ENCODE measurements at regions not wholly inside any gene's neighbourhood (a gene's known extent, or its start where the extent isn't known, plus 50 kb on each side); places are given as distances from the start of the nearest gene placed in this dataset.

- no peak for TF ChIP-seq CTCF (IDR thresholded peaks at IDR 0.05; ENCODE audit: insufficient read depth, low read length, poor library complexity, severe bottlenecking)
- Histone ChIP-seq H3K4me3 (replicated peaks; ENCODE audit: low read depth, low read length) (no peak overlapping the region), H3K36me3 (ENCODE audit: control insufficient read depth, insufficient read depth, low read length) (no peaks in the 10 kb centered on the region), H3K27me3 (replicated peaks; ENCODE audit: control insufficient read depth, insufficient read depth, low read length) (no peaks in the 10 kb centered on the region)
- no peak for DNase-seq (ENCODE audit: extremely low read depth, insufficient read length)
Observed at GRCh38 chr4:28677808-28678207, 1817.2 kb downstream of the STIM2 start.

- Histone ChIP-seq H3K27me3 (replicated peaks; ENCODE audit: control insufficient read depth, insufficient read depth, low read length) (no peaks in the 10 kb centered on the region), H3K4me3 (replicated peaks; ENCODE audit: low read depth, low read length) (no peak overlapping the region), H3K36me3 (ENCODE audit: control insufficient read depth, insufficient read depth, low read length) (no peaks in the 10 kb centered on the region)
- no peak for TF ChIP-seq CTCF (IDR thresholded peaks at IDR 0.05; ENCODE audit: insufficient read depth, low read length, poor library complexity, severe bottlenecking)
- no peak for DNase-seq (ENCODE audit: extremely low read depth, insufficient read length)
Observed at GRCh38 chr4:28682847-28683246, 1822.2 kb downstream of the STIM2 start.

- DNase-seq (ENCODE audit: extremely low read depth, insufficient read length) = no peak
- TF ChIP-seq CTCF (IDR thresholded peaks at IDR 0.05; ENCODE audit: insufficient read depth, low read length, poor library complexity, severe bottlenecking) = peak; percentile 30
- Histone ChIP-seq H3K27me3 (replicated peaks; ENCODE audit: control insufficient read depth, insufficient read depth, low read length) (no peaks in the 10 kb centered on the region), H3K36me3 (ENCODE audit: control insufficient read depth, insufficient read depth, low read length) (no peaks in the 10 kb centered on the region), H3K4me3 (replicated peaks; ENCODE audit: low read depth, low read length) (no peak overlapping the region)
Observed at GRCh38 chr4:28686618-28687017, 1826.0 kb downstream of the STIM2 start.

- Histone ChIP-seq H3K27me3 (replicated peaks; ENCODE audit: control insufficient read depth, insufficient read depth, low read length) (no peaks in the 10 kb centered on the region), H3K4me3 (replicated peaks; ENCODE audit: low read depth, low read length) (no peak overlapping the region), H3K36me3 (ENCODE audit: control insufficient read depth, insufficient read depth, low read length) (no peaks in the 10 kb centered on the region)
- no peak for DNase-seq (ENCODE audit: extremely low read depth, insufficient read length)
- no peak for TF ChIP-seq CTCF (IDR thresholded peaks at IDR 0.05; ENCODE audit: insufficient read depth, low read length, poor library complexity, severe bottlenecking)
Observed at GRCh38 chr4:28690890-28691289, 1830.2 kb downstream of the STIM2 start.

- H3K27me3 ChIP-seq (replicated peaks; ENCODE audit: control insufficient read depth, insufficient read depth, low read length) = no peaks in the 10 kb centered on the region
- no peak for DNase-seq (ENCODE audit: extremely low read depth, insufficient read length)
- H3K4me3 ChIP-seq (replicated peaks; ENCODE audit: low read depth, low read length) = no peak overlapping the region
- TF ChIP-seq CTCF (IDR thresholded peaks at IDR 0.05; ENCODE audit: insufficient read depth, low read length, poor library complexity, severe bottlenecking) = no peak
- no peaks in the 10 kb centered on the region for H3K36me3 ChIP-seq (ENCODE audit: control insufficient read depth, insufficient read depth, low read length)
Observed at GRCh38 chr4:28702571-28702970, 1841.9 kb downstream of the STIM2 start.

GRCh38 chr4:28709891-28710290 is 1849.2 kb downstream of the STIM2 start:
- no peak for DNase-seq (ENCODE audit: extremely low read depth, insufficient read length)
- no peaks in the 10 kb centered on the region for H3K36me3 ChIP-seq (ENCODE audit: control insufficient read depth, insufficient read depth, low read length)
- TF ChIP-seq CTCF (IDR thresholded peaks at IDR 0.05; ENCODE audit: insufficient read depth, low read length, poor library complexity, severe bottlenecking) = no peak
- H3K4me3 ChIP-seq (replicated peaks; ENCODE audit: low read depth, low read length) = no peak overlapping the region
- H3K27me3 ChIP-seq (replicated peaks; ENCODE audit: control insufficient read depth, insufficient read depth, low read length) = no peaks in the 10 kb centered on the region
